Hepatocyte (in vitro differentiated cells): ENCODE measurements at regions not wholly inside any gene's neighbourhood (a gene's known extent, or its start where the extent isn't known, plus 50 kb on each side); places are given as distances from the start of the nearest gene placed in this dataset.

Experiments used
- DNase-seq: peaks from one replicate; pipeline ENCODE4 v3.0.0-alpha.2; 2016; ENCODE audit warnings: low spot score
- H2AFZ ChIP-seq: fragments of 200-600 bp; sonication (generic); 2 replicates; pipeline ENCODE4 v1.6.0; 2016; ENCODE audit warnings: antibody characterized with exemption, mild to moderate bottlenecking
- H3K27ac ChIP-seq: fragments of 200-600 bp; sonication (generic); 2 replicates; pipeline ENCODE4 v1.5.1; 2016; ENCODE audit warnings: mild to moderate bottlenecking
- H3K27me3 ChIP-seq: fragments of 200-600 bp; sonication (generic); 2 replicates; pipeline ENCODE4 v1.6.1; 2016
- H3K36me3 ChIP-seq: fragments of 200-600 bp; sonication (generic); replicated peaks from 2 replicates; pipeline ENCODE4 v1.5.1; 2016; ENCODE audit warnings: low read depth; ENCODE audit not compliant: insufficient read depth
- H3K4me1 ChIP-seq: fragments of 200-600 bp; sonication (generic); 2 replicates; pipeline ENCODE4 v1.5.1; 2016; ENCODE audit warnings: mild to moderate bottlenecking, moderate library complexity; ENCODE audit not compliant: insufficient read depth
- H3K4me2 ChIP-seq: fragments of 200-600 bp; sonication (generic); 2 replicates; pipeline ENCODE4 v1.6.0; 2016
- H3K4me3 ChIP-seq: fragments of 200-600 bp; sonication (generic); 2 replicates; pipeline ENCODE4 v1.5.1; 2016; ENCODE audit warnings: mild to moderate bottlenecking
- H3K79me2 ChIP-seq: fragments of 200-600 bp; sonication (generic); 2 replicates; pipeline ENCODE4 v1.6.0; 2017; ENCODE audit warnings: mild to moderate bottlenecking
- H3K9me2 ChIP-seq: fragments of 200-600 bp; sonication (generic); replicated peaks from 2 replicates; pipeline ENCODE4 v1.6.0; 2017; ENCODE audit warnings: mild to moderate bottlenecking; ENCODE audit not compliant: insufficient read depth
- H3K9me3 ChIP-seq: fragments of 200-600 bp; sonication (generic); 2 replicates; pipeline ENCODE4 v1.5.1; 2016; ENCODE audit warnings: low read depth, mild to moderate bottlenecking
- H4K20me1 ChIP-seq: fragments of 200-600 bp; sonication (generic); 2 replicates; pipeline ENCODE4 v1.6.0; 2016; ENCODE audit warnings: mild to moderate bottlenecking; ENCODE audit not compliant: insufficient read depth, poor library complexity, severe bottlenecking
- EZH2 ChIP-seq: fragments of 200-600 bp; sonication (generic); IDR thresholded peaks from 2 replicates; pipeline ENCODE4 v1.6.1; 2016; ENCODE audit warnings: antibody characterized with exemption, mild to moderate bottlenecking, borderline replicate concordance
- EZH2phosphoT487 ChIP-seq: fragments of 200-600 bp; sonication (generic); IDR thresholded peaks from one replicate; pipeline ENCODE4 v1.6.1; 2018; ENCODE audit warnings: antibody characterized with exemption, mild to moderate bottlenecking, low read depth, moderate library complexity; ENCODE audit not compliant: unreplicated experiment, severe bottlenecking
- WGBS: methylation state at CpG from one replicate; pipeline ENCODE4 v1.1.6; 2016; ENCODE audit warnings: low lambda C conversion rate; ENCODE audit errors: missing lambda C conversion rate; 5-methylcytosine and 5-hydroxymethylcytosine counted together
- TF ChIP-seq, protein P1 (sequence below): fragments of 200-600 bp; sonication (generic); IDR thresholded peaks from 2 replicates; pipeline ENCODE4 v1.5.1; 2016; ENCODE audit warnings: antibody characterized with exemption, mild to moderate bottlenecking; ENCODE audit not compliant: poor library complexity

GRCh38 chr11:122599434-122599833 is 56.1 kb upstream of the UBASH3B start:
- Histone ChIP-seq H3K4me3 (no peak overlapping the region), H3K79me2 (no peaks in the 10 kb centered on the region), H3K4me2 (no peak overlapping the region), H3K27ac (no peak overlapping the region), H3K4me1 (peaks cover 4% of the 10 kb centered on the region), H2AFZ (no peak overlapping the region), H3K27me3 (no peaks in the 10 kb centered on the region), H4K20me1 (no peaks in the 10 kb centered on the region), H3K9me3 (no peaks in the 10 kb centered on the region), H3K9me2 (no peaks in the 10 kb centered on the region), H3K36me3 (no peaks in the 10 kb centered on the region)
- DNase-seq: no peak
- TF ChIP-seq EZH2phosphoT487: no peak
- TF ChIP-seq, protein P1, sequence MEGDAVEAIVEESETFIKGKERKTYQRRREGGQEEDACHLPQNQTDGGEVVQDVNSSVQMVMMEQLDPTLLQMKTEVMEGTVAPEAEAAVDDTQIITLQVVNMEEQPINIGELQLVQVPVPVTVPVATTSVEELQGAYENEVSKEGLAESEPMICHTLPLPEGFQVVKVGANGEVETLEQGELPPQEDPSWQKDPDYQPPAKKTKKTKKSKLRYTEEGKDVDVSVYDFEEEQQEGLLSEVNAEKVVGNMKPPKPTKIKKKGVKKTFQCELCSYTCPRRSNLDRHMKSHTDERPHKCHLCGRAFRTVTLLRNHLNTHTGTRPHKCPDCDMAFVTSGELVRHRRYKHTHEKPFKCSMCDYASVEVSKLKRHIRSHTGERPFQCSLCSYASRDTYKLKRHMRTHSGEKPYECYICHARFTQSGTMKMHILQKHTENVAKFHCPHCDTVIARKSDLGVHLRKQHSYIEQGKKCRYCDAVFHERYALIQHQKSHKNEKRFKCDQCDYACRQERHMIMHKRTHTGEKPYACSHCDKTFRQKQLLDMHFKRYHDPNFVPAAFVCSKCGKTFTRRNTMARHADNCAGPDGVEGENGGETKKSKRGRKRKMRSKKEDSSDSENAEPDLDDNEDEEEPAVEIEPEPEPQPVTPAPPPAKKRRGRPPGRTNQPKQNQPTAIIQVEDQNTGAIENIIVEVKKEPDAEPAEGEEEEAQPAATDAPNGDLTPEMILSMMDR: no peak
- no peak for TF ChIP-seq EZH2

DNA sequence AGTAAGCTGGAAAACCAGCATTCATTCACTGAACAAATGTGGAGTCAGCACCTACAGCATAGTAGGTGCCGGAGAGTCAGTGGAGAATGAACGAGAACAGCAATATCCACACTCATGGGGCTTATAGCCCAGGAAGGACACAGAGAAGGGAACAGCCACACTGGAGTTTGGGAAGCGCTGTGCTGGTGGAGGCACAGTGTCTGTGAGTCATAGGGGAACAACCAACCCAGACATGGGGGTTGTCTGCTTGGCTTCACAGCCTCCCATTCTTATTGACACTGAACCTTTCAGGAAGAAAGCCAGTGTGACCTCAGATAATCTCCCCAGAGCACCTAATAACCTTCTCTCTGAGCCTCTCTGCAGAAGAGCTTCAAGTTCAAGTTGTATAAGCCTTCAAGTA is 56.6 kb upstream of the UBASH3B start:
- Histone ChIP-seq H3K27ac (no peak overlapping the region), H3K36me3 (no peaks in the 10 kb centered on the region), H3K4me1 (peaks cover 4% of the 10 kb centered on the region), H3K79me2 (no peaks in the 10 kb centered on the region), H3K9me2 (no peaks in the 10 kb centered on the region), H4K20me1 (no peaks in the 10 kb centered on the region), H2AFZ (no peak overlapping the region), H3K27me3 (no peaks in the 10 kb centered on the region), H3K4me2 (no peak overlapping the region), H3K9me3 (no peaks in the 10 kb centered on the region), H3K4me3 (no peak overlapping the region)
- TF ChIP-seq EZH2phosphoT487: no peak
- TF ChIP-seq, protein P1: no peak
- no peak for TF ChIP-seq EZH2
- WGBS: 86% methylated on average over 3 of the region's 3 CpGs
- DNase-seq: no peak

- Histone ChIP-seq H3K27ac (no peak overlapping the region), H3K9me3 (no peaks in the 10 kb centered on the region), H3K9me2 (no peaks in the 10 kb centered on the region), H4K20me1 (no peaks in the 10 kb centered on the region), H3K4me3 (no peak overlapping the region), H3K4me2 (no peak overlapping the region), H2AFZ (no peak overlapping the region), H3K79me2 (no peaks in the 10 kb centered on the region), H3K4me1 (peaks cover 4% of the 10 kb centered on the region), H3K27me3 (no peaks in the 10 kb centered on the region), H3K36me3 (no peaks in the 10 kb centered on the region)
- TF ChIP-seq EZH2 (no peak), EZH2phosphoT487 (no peak)
- TF ChIP-seq, protein P1: no peak
- 84% methylated on average over 2 of the region's 2 CpGs for WGBS
- no peak for DNase-seq
These were observed 58.0 kb upstream of the UBASH3B start for GRCh38 chr11:122597511-122597910.

DNA sequence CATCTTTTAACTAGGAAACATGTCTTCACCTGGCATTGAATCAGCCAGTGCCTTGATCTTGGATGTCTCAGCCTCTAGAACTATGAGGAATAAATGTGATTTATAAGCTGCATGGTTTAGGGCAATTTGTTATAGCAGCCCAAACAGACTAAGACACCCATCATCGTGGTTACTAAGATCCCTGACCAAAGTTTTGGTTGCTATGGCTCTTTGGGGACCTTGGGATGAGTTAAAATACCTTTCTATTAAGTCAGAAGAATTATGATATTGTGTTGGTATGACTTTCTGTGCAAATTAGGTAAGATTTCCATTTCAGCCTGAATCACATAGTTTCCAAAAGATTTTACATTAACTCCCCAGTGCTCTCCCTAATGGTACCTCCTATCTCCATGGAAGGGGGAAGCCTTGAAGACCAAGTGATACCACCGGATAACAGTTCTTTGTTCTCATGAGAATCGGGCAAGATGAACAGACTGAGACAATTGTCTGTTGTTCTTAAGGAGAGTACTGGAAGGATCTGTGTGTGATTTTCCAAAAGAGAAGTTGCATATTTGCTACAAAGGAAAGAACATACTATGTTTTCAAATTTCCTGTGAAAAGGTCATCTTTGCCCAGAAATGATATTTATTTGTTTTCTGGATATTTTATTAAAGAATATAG is 60.4 kb upstream of the UBASH3B start:
- Histone ChIP-seq H3K9me2 (no peaks in the 10 kb centered on the region), H3K9me3 (no peaks in the 10 kb centered on the region), H3K4me1 (no peaks in the 10 kb centered on the region), H3K4me2 (no peak overlapping the region), H4K20me1 (no peaks in the 10 kb centered on the region), H3K4me3 (no peak overlapping the region), H2AFZ (no peak overlapping the region), H3K27me3 (no peaks in the 10 kb centered on the region), H3K27ac (no peak overlapping the region), H3K79me2 (no peaks in the 10 kb centered on the region), H3K36me3 (no peaks in the 10 kb centered on the region)
- WGBS: 87% methylated on average over 3 of the region's 3 CpGs
- no peak for TF ChIP-seq EZH2
- TF ChIP-seq, protein P1: no peak
- no peak for TF ChIP-seq EZH2phosphoT487
- no peak for DNase-seq
